ENCODE measurements at regions not wholly inside any gene's neighbourhood (a gene's known extent, or its start where the extent isn't known, plus 50 kb on each side); places are given as distances from the start of the nearest gene placed in this dataset.

DNA sequence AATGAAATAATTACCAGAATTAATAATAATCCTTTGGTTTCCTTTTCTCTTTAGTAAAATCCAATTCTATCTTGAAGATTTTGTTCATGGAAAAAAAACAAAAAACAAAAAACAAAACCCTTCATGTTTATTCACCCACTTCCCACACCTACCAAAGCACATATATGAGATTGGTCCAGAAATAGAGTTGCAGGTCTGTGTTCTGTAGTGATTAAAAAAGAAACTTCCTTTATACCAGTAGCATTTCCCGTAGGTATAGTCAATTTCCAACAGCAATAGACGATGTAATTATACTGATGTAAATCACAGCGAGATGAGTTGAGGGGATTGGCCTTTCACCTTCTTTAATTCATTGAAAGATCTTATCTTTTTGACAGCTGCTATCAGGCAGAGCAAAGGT lies 194.6 kb downstream of the SOX2 start:
- TF ChIP-seq, protein P1, sequence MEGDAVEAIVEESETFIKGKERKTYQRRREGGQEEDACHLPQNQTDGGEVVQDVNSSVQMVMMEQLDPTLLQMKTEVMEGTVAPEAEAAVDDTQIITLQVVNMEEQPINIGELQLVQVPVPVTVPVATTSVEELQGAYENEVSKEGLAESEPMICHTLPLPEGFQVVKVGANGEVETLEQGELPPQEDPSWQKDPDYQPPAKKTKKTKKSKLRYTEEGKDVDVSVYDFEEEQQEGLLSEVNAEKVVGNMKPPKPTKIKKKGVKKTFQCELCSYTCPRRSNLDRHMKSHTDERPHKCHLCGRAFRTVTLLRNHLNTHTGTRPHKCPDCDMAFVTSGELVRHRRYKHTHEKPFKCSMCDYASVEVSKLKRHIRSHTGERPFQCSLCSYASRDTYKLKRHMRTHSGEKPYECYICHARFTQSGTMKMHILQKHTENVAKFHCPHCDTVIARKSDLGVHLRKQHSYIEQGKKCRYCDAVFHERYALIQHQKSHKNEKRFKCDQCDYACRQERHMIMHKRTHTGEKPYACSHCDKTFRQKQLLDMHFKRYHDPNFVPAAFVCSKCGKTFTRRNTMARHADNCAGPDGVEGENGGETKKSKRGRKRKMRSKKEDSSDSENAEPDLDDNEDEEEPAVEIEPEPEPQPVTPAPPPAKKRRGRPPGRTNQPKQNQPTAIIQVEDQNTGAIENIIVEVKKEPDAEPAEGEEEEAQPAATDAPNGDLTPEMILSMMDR (IDR thresholded peaks at IDR 0.05): no peak
- no peak for TF ChIP-seq EP300 (IDR thresholded peaks at IDR 0.05)

Measured in suprapubic skin (tissue), 3 donors.